ENCODE measurements at regions not wholly inside any gene's neighbourhood (a gene's known extent, or its start where the extent isn't known, plus 50 kb on each side); places are given as distances from the start of the nearest gene placed in this dataset.

GRCh38 chr3:44099566-44100297 lies 142.0 kb upstream of the TOPAZ1 start:
- TF ChIP-seq CTCF (IDR thresholded peaks at IDR 0.05; ENCODE audit: insufficient read depth, low read length) (no peak), POLR2AphosphoS5 (IDR thresholded peaks at IDR 0.05; ENCODE audit: low read depth) (no peak), GABPA (IDR thresholded peaks at IDR 0.05; ENCODE audit: low read depth) (no peak), REST (IDR thresholded peaks at IDR 0.05; ENCODE audit: insufficient replicate concordance, low read depth) (no peak)

All from HL-60 (cell line).